C4-2B (cell line): ENCODE measurements at regions not wholly inside any gene's neighbourhood (a gene's known extent, or its start where the extent isn't known, plus 50 kb on each side); places are given as distances from the start of the nearest gene placed in this dataset.

Experiments
- ZFX ChIP-seq: fragments of 450-650 bp; IDR thresholded peaks from 2 replicates; pipeline ENCODE4 v1.6.1; 2017
- TF ChIP-seq, protein P1 (sequence below): fragments of 450-650 bp; conservative IDR thresholded peaks from 2 replicates; pipeline ENCODE4 v1.5.1; 2017; ENCODE audit warnings: mild to moderate bottlenecking

DNA sequence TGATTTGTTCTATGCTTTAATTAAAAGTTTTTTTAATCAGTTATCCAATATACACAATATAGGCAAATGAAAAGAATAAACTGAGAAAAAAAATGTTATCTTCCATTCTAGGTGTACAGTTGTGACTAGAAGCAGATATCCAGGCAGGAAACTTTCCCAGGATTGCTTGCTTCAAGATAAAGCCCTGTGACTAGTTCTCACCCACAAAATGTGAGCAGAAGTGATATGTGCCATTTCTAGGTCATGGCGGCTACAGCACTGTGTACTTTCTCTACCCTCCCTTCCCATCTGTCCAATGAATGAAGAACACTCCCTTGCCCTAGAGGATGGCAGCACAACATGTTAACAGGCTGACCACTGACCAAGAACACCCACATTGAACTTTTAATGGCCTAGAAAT lies 110.5 kb upstream of the STT3B start:
- TF ChIP-seq, protein P1, sequence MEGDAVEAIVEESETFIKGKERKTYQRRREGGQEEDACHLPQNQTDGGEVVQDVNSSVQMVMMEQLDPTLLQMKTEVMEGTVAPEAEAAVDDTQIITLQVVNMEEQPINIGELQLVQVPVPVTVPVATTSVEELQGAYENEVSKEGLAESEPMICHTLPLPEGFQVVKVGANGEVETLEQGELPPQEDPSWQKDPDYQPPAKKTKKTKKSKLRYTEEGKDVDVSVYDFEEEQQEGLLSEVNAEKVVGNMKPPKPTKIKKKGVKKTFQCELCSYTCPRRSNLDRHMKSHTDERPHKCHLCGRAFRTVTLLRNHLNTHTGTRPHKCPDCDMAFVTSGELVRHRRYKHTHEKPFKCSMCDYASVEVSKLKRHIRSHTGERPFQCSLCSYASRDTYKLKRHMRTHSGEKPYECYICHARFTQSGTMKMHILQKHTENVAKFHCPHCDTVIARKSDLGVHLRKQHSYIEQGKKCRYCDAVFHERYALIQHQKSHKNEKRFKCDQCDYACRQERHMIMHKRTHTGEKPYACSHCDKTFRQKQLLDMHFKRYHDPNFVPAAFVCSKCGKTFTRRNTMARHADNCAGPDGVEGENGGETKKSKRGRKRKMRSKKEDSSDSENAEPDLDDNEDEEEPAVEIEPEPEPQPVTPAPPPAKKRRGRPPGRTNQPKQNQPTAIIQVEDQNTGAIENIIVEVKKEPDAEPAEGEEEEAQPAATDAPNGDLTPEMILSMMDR, result no peak
- TF ChIP-seq ZFX, result no peak
